ENCODE measurements at regions not wholly inside any gene's neighbourhood (a gene's known extent, or its start where the extent isn't known, plus 50 kb on each side); places are given as distances from the start of the nearest gene placed in this dataset.

- TF ChIP-seq CTCF (IDR thresholded peaks at IDR 0.05; ENCODE audit: insufficient read depth, low read depth, low read length) (no peak), EZH2 (IDR thresholded peaks at IDR 0.05; ENCODE audit: insufficient read depth, low read length) (no peak)
Observed at GRCh38 chr18:39259736-39260135, 1694.1 kb upstream of the CELF4 start.
